ENCODE measurements at regions not wholly inside any gene's neighbourhood (a gene's known extent, or its start where the extent isn't known, plus 50 kb on each side); places are given as distances from the start of the nearest gene placed in this dataset.

GRCh38 chr10:130440971-130441370, 304.8 kb downstream of the GLRX3 start:
- intact Hi-C loops (cut with DNase I) = no loop called here
- peak; percentile 39 for DNase-seq (ENCODE audit: low spot score)

- intact Hi-C loops (cut with DNase I) = no loop called here
- DNase-seq (ENCODE audit: low spot score) = no peak
Measured at GRCh38 chr10:130443066-130443465, 306.9 kb downstream of the GLRX3 start.

- DNase-seq (ENCODE audit: low spot score) = peak; percentile 72
- intact Hi-C loops (cut with DNase I) = no loop called here
Measured at GRCh38 chr10:130453036-130453720, 317.0 kb downstream of the GLRX3 start.

GRCh38 chr10:130453721-130454542, 317.7 kb downstream of the GLRX3 start:
- intact Hi-C loops (cut with DNase I) = no loop called here
- DNase-seq (ENCODE audit: low spot score) = peak; percentile 66

GRCh38 chr10:130454543-130455000, 318.4 kb downstream of the GLRX3 start:
- intact Hi-C loops (cut with DNase I) = no loop called here
- DNase-seq (ENCODE audit: low spot score) = peak; percentile 54

- intact Hi-C loops (cut with DNase I) = no loop called here
- peak; percentile 14 for DNase-seq (ENCODE audit: low spot score)
Measured at GRCh38 chr10:130455111-130455695, 319.0 kb downstream of the GLRX3 start.

- DNase-seq (ENCODE audit: low spot score) = peak; percentile 14
- intact Hi-C loops (cut with DNase I) = no loop called here
Measured at GRCh38 chr10:130455791-130456190, 319.6 kb downstream of the GLRX3 start.

GRCh38 chr10:130456616-130457015, 320.4 kb downstream of the GLRX3 start:
- intact Hi-C loops (cut with DNase I) = no loop called here
- DNase-seq (ENCODE audit: low spot score) = peak; percentile 35

- no peak for DNase-seq (ENCODE audit: low spot score)
- intact Hi-C loops (cut with DNase I) = no loop called here
Measured at GRCh38 chr10:130458509-130458908, 322.3 kb downstream of the GLRX3 start.

- intact Hi-C loops (cut with DNase I) = no loop called here
- no peak for DNase-seq (ENCODE audit: low spot score)
Measured at GRCh38 chr10:130459011-130459410, 322.8 kb downstream of the GLRX3 start.

- DNase-seq (ENCODE audit: low spot score) = peak; percentile 51
- intact Hi-C loops (cut with DNase I) = no loop called here
Measured at GRCh38 chr10:130459851-130460490, 323.8 kb downstream of the GLRX3 start.

GRCh38 chr10:130461631-130462030, 325.4 kb downstream of the GLRX3 start:
- intact Hi-C loops (cut with DNase I) = no loop called here
- peak; percentile 5 for DNase-seq (ENCODE audit: low spot score)

- intact Hi-C loops (cut with DNase I) = no loop called here
- DNase-seq (ENCODE audit: low spot score) = peak; percentile 33
Measured at GRCh38 chr10:130463104-130463875, 327.1 kb downstream of the GLRX3 start.

- intact Hi-C loops (cut with DNase I) = no loop called here
- peak; percentile 50 for DNase-seq (ENCODE audit: low spot score)
Measured at GRCh38 chr10:130463876-130464364, 327.7 kb downstream of the GLRX3 start.

GRCh38 chr10:130464426-130464825, 328.2 kb downstream of the GLRX3 start:
- intact Hi-C loops (cut with DNase I) = no loop called here
- peak; percentile 61 for DNase-seq (ENCODE audit: low spot score)

- DNase-seq (ENCODE audit: low spot score) = peak; percentile 41
- intact Hi-C loops (cut with DNase I) = no loop called here
Measured at GRCh38 chr10:130466271-130466997, 330.2 kb downstream of the GLRX3 start.

GRCh38 chr10:130470286-130470685, 334.1 kb downstream of the GLRX3 start:
- intact Hi-C loops (cut with DNase I) = no loop called here

GRCh38 chr10:130470973-130471372, 334.8 kb downstream of the GLRX3 start:
- DNase-seq (ENCODE audit: low spot score) = peak; percentile 2
- intact Hi-C loops (cut with DNase I) = no loop called here

More at GRCh38 chr10:130470286-130470685, 334.1 kb downstream of the GLRX3 start:
- DNase-seq (ENCODE audit: low spot score) = peak; percentile 41
